Choroid plexus epithelial cell (primary cell): ENCODE measurements at regions not wholly inside any gene's neighbourhood (a gene's known extent, or its start where the extent isn't known, plus 50 kb on each side); places are given as distances from the start of the nearest gene placed in this dataset.

Experiments used
- DNase-seq: peaks from one replicate; pipeline ENCODE4 v3.0.0-alpha.2; 2010; ENCODE audit warnings: low read depth
- H3K4me3 ChIP-seq: 2 replicates; pipeline ENCODE4 v1.5.1; 2011; ENCODE audit warnings: low read depth, mild to moderate bottlenecking, control low read depth, low read length, moderate library complexity
- CTCF ChIP-seq: conservative IDR thresholded peaks from 2 replicates; pipeline ENCODE4 v1.5.1; 2011; ENCODE audit warnings: low read depth, mild to moderate bottlenecking, control low read depth, inconsistent platforms, low read length, moderate library complexity

- no peak for DNase-seq
- TF ChIP-seq CTCF, result no peak
- no peak overlapping the region for H3K4me3 ChIP-seq
Observed at GRCh38 chr5:148934895-148935400, 108.5 kb downstream of the ADRB2 start.

GRCh38 chr5:148937239-148937638, 110.8 kb downstream of the ADRB2 start:
- H3K4me3 ChIP-seq, result no peak overlapping the region
- DNase-seq, result no peak
- no peak for TF ChIP-seq CTCF

- no peak for TF ChIP-seq CTCF
- no peak for DNase-seq
- H3K4me3 ChIP-seq, result no peak overlapping the region
Observed at GRCh38 chr5:148937830-148938521, 111.6 kb downstream of the ADRB2 start.

GRCh38 chr5:148938522-148938882, 112.1 kb downstream of the ADRB2 start:
- DNase-seq, result no peak
- no peak overlapping the region for H3K4me3 ChIP-seq
- no peak for TF ChIP-seq CTCF

GRCh38 chr5:148939676-148940075, 113.3 kb downstream of the ADRB2 start:
- no peak for DNase-seq
- H3K4me3 ChIP-seq, result no peak overlapping the region
- TF ChIP-seq CTCF, result no peak

- TF ChIP-seq CTCF, result no peak
- H3K4me3 ChIP-seq, result no peak overlapping the region
- DNase-seq, result no peak
Observed at GRCh38 chr5:148941810-148942209, 115.4 kb downstream of the ADRB2 start.

- H3K4me3 ChIP-seq, result no peak overlapping the region
Observed at GRCh38 chr5:148949841-148950470, 112.9 kb downstream of the SH3TC2 start.

More at GRCh38 chr5:148949841-148950470, 112.9 kb downstream of the SH3TC2 start:
- no peak for DNase-seq
- TF ChIP-seq CTCF, result no peak
